GM21367 (cell line): ENCODE measurements at regions not wholly inside any gene's neighbourhood (a gene's known extent, or its start where the extent isn't known, plus 50 kb on each side); places are given as distances from the start of the nearest gene placed in this dataset.

Experiments
- ATAC-seq: cut with Tn5 transposase; IDR thresholded peaks from one replicate; pipeline ENCODE4 v1.9.1; 2021; ENCODE audit not compliant: unreplicated experiment

DNA sequence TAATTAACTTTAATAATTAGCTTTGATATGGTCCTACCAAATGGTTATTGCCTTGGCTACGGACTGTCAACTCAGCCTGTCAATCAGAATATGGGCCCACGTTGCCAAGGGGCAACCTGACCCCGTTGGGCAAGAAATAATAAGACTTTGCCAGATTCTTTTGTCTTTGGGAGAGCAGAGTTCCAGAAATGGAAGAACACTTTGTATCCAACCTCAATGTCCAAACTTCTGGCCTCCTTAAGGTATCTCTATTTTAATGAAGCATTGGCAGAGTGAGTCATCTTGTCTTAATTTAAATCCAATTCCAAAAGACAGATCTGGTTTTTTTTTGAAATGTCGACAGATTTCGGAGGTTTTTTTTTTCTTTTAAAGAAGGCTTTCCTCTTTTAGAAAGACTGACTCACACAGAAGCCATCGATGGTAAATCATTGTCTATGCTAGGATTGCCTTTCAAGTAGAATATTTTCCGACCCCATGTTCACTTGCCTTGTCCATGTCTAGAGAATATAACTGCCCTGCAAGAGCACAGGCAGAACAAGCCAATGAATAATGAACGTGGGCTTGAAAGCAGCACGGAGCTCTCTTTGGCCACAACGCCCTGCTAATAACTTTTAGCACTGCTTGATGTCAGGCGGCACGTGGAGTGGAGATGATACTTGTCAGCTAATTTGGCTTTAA is 190.3 kb upstream of the GATB start:
- no peak for ATAC-seq

DNA sequence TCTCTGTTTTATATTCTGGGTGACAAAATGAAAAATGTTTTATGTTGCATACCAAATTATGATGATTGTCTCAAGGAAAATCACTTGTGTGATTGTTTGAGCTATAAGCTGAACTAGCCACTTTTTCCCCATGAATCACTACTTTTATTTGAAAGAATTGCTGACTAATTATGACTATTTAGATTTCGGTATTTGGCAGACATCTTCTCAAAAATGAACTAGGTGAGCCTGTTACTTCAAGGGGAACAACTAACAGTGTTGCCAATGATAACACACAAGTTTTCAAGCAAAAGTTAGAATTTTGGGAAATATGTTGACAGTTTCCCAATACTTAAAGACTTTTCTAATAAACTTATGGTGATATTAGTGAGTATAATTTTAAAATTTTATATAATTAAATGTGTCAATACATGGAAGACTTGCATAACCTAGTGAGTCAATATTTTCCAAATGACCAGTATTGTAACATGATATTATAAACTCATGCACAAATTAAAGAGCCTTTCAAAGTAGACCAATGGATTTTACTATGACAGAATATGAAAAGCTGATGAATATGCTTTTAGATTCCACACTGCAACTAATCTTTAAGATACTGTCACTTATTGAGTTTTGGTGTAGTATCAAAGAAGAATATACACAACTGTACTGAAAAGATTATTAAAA is 187.7 kb upstream of the GATB start:
- no peak for ATAC-seq

DNA sequence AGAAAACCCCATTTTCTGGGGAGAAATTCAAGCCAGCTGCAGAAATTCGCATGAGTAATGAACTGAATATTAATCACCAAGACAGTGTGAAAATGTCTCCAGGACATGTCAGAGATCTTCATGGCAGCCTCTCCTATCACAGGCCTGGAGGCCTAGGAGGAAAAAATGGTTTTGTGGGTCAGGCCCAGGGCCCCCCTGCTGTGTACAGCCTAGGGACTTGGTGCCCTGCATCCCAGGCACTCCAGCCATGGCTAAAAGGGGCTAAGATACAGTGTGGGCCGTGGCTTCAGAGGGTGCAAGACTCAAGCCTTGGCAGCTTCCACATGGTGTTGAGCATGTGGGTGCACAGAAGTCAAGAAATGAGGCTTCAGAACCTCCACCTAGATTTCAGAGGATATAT is 185.9 kb upstream of the GATB start:
- no peak for ATAC-seq

DNA sequence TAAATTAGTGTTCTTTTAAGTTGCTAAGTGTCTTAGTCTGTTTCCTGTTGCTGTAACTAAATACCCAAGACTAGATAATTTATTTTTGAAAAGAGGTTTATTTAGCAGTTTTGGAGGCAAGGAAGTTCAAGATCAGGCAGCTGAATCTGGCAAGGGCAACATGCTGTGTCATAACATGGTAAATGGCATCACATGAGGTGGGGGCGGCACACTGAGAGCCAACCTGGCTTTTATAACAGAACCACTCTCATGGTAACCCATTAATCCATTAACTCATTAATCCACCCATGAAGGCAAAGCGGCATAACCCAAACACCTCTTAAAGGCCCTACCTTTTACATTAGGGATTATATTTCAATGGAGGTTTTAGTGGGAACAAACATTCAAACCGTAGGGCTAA is 182.2 kb upstream of the GATB start:
- ATAC-seq = no peak

DNA sequence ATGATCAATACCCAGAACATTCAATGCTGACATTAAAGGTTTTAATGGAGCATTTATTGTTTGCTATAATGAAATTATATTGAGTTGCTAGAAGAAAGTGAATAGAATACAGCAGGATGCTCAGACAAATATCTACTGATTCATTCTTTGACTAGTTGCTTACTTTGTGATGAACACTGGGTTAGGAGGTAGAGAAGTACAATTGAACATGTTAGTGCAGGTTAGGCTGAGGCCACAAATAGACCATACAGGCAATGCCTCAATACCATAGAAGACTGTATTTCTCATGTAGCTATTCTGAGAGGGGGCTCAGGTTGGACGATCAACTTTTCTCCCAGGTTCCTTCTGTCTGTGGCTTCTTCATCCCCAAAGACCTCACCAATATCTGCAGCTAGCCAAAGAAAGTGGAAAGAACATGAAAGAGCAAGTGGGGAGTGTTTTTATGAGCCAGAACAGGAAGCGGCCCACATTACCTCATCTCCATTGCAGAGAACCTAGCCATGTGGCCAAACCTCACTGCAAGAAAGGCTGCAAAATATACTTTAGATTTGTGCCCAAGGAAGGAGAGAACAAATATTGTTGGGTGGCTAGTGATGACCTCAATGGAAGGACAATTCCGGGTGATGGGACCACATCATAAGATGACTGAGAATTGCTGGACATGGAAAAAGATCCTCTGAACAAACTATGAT is 180.3 kb upstream of the GATB start:
- ATAC-seq = no peak

- ATAC-seq = no peak
Measured at GRCh38 chr4:151940291-151940690, 179.5 kb upstream of the GATB start.

- no peak for ATAC-seq
Measured at GRCh38 chr4:151939670-151940069, 178.9 kb upstream of the GATB start.

DNA sequence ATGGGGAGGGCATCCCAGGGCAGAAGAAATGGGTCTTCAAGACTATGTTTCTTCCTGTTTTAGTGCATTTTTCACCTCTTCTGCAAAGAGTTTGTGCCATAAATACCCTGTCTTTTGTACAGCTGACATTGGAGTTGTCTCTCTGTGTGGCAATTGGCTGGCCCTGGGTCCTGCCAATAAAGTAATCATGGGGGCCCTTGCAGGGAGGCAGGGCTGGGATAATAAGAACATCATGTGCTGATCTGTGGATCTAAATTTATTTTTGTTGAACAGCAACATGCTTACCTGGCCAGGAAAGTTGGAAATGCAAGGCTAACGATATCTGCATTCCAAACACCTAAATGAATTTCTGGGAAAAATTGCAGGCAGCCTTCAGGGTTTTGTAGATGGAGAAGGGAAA is 174.6 kb upstream of the GATB start:
- ATAC-seq = no peak

DNA sequence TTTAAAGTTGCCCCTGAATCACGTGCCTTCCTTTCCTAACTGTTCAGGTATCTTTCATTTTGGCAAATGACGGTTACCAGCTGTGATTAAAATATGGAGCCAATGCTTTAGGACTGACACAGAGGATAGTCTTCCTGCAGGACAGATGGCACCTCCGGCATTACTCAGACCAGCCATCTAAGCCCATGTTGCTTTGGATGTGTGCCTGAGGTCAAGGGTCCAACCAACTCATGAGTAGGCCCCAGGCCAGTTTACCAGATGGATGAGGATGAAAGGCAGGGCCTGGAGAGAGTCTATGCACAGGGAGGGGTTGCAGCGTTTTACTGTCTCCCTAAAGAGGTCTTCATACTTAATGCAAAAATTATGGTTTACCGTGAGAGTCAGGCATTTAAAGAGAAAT is 174.0 kb upstream of the GATB start:
- no peak for ATAC-seq

DNA sequence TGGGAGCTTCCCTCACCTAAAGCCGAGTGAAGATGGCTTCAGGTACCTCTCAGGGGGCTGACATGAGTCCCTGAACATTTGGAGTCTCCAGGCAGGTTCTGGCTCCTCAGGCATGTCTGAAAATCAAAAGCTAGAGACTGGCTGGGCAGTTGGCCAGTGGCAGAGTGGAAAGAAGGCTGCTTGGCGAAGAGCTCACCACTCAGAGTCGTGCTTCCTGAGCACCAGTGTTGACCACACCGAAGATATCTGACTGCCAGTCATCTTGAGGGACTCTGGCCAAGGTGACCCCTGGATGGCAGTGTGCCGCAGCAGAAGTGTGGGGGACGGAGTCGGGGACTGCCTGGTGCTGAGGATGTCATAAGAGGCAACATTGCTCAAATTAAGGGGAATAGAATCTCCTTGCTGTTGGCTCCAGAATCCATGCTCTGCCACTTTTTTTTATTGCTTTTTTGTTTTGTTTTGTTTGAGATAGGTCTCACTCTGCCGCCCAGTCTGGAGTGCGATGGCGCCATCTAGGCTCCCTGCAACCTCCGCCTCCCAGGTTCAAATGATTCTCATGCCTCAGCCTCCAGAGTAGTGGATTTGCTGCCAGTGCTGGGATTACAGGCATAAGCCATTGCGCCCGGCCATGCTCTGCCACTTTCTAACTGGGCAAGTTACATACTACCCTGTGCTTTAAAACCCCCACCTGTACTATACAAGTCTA is 172.5 kb upstream of the GATB start:
- ATAC-seq = no peak

DNA sequence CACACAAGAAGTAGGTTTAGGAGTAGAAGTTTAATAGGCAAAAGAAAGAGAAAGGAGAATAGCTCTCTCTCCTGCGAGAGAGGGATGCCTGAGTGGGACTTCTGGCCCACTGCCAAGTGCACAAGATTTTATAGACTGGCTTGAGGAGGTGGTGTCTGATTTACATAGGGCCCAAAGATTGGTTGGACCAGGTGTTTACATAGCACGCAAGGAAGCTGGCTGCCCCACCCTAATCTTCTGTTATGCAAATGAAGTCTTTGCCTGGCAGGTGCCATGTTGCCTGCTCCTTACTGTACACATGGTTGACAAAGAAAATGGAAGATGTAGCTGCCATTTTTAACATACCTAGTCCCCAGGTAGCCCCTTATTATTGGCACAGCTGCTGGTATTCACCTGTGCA is 170.8 kb upstream of the GATB start:
- no peak for ATAC-seq

DNA sequence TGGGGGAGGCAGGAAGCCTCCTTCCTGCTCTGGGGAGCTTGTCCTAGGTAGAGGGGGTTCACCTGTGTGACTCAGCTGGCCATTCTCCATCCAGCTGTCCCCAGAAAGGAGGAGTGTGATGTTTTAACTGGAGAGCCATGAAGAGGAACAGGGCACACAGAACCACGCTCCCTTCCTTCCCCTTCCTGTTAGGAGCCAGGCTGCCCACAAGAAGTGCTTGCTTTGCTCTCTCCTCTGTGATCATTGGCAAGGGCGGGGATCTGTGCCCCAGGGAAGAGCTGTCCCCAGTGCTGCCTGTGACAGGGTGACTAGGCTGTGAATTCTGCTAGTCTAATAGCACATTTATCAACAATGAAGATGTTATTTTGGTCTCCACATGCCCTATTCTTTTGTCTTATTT is 169.6 kb upstream of the GATB start:
- no peak for ATAC-seq

DNA sequence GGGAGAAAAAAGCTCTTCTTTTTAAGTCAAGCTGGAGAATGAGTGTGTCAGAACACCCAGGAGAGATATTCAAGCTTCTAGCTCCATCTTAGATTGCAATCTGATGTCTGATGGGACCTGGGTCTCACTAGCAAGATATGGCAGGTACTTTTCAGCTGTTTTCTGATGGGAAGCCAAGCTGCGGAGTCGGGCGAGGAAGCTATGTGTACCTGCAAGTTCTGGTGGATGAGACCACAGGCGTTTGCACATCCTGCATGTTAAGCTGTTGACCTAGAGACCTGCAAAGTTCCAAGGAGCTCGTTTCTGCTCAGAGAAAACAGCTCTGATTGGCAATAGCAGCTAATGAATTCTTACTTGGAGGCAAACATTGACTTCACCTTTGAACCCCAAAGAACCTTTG is 167.3 kb upstream of the GATB start:
- no peak for ATAC-seq

DNA sequence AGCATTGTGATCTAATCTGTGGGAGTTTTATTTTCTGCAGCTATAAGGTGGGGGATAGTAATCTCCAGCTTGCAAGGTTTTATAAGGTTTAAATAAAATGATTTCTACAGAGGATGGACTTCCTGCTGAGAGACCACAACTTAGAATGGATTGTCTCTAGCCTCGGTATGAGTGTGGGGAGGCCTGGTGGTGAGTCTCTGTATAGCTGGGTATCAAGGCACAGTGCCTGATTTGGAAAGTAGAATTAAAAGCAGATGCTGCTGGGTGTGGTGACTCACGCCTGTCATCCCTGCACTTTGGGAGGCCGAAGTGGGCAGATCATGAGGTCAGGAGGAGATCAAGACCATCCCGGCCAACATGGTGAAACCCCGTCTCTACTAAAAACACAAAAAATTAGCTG is 162.0 kb upstream of the GATB start:
- ATAC-seq = no peak

- no peak for ATAC-seq
Measured at GRCh38 chr4:151922306-151922705, 161.5 kb upstream of the GATB start.

- no peak for ATAC-seq
Measured at GRCh38 chr4:151921811-151922210, 161.0 kb upstream of the GATB start.

DNA sequence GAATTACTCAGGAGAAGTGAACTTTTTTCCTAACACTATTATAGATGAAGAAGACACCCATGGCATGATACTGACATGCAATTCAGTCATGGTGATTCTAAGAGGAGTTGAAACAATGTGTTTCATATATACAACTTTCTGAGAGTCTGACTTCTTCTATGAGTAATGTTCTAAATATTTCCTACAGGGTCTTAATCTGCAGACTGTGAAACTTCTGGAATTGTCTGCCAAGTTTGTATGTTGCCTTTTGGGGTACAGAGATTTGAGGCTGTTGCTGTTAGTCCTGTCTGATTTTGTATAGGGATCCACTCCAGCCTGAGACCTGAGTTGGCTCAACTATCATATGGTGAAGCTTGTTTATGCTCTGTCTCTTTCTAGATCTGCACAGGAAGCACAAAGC is 160.6 kb upstream of the GATB start:
- ATAC-seq = no peak

DNA sequence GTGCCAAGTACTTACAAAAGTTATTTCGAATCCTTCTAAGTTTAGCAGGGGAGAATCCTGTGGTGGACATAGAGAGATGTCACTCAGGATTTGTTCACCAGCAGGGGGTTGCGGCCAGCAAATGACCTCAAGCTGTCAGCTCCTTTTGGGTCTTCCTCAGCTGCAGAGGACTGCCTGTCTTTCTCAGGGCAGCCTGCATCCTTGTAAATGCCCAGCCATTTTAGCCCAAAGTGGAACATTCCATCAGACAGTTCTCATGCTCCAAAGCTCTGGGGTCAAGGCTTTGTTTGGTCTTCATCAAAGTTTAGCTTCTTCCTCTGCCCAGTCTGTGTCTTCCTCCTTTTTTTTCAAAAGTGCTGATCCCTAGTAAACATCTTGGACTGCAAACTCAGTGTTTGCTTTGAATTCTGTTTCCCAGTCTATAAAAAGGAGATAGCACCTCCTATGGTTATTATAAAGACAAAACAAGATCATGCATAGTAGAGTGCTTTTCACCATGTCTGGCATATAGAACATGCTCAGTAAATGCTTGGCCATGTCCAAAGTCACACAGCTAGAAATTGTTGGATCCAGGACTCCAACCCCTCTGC is 156.4 kb upstream of the GATB start:
- ATAC-seq = no peak

- ATAC-seq = no peak
Measured at GRCh38 chr4:151912632-151913031, 151.8 kb upstream of the GATB start.

GRCh38 chr4:151911970-151912369 is 151.2 kb upstream of the GATB start:
- no peak for ATAC-seq

- ATAC-seq = no peak
Measured at GRCh38 chr4:151908734-151909497, 148.1 kb upstream of the GATB start.
